H9 (cell line): ENCODE measurements at regions not wholly inside any gene's neighbourhood (a gene's known extent, or its start where the extent isn't known, plus 50 kb on each side); places are given as distances from the start of the nearest gene placed in this dataset.

Source experiments
- DNase-seq: peaks from one replicate; pipeline ENCODE4 v3.0.0-alpha.2; 2017
- H2AFZ ChIP-seq: one replicate; pipeline ENCODE4 v1.6.1; 2013; ENCODE audit warnings: mild to moderate bottlenecking, low read length, control low read depth, moderate library complexity
- H2AK5ac ChIP-seq: 2 replicates; pipeline ENCODE4 v1.6.1; 2013; ENCODE audit warnings: low read length, control low read depth, mixed read lengths; ENCODE audit not compliant: insufficient read length
- H2BK120ac ChIP-seq: one replicate; pipeline ENCODE4 v1.6.1; 2013; ENCODE audit warnings: low read depth, mild to moderate bottlenecking, low read length, control low read depth, inconsistent platforms; ENCODE audit not compliant: poor library complexity, severe bottlenecking
- H2BK12ac ChIP-seq: 2 replicates; pipeline ENCODE4 v1.6.1; 2013; ENCODE audit warnings: low read length, control low read depth, mixed read lengths, low read depth; ENCODE audit not compliant: insufficient read length
- H2BK15ac ChIP-seq: 2 replicates; pipeline ENCODE4 v1.6.1; 2013; ENCODE audit warnings: low read depth, low read length, control low read depth
- H2BK20ac ChIP-seq: one replicate; pipeline ENCODE4 v1.6.1; 2013; ENCODE audit warnings: low read depth, mild to moderate bottlenecking, low read length, control low read depth, inconsistent platforms; ENCODE audit not compliant: poor library complexity, severe bottlenecking
- H2BK5ac ChIP-seq: 2 replicates; pipeline ENCODE4 v1.6.1; 2013; ENCODE audit warnings: low read length, control low read depth, mixed read lengths; ENCODE audit not compliant: insufficient read length
- H3K14ac ChIP-seq: 2 replicates; pipeline ENCODE4 v1.6.1; 2013; ENCODE audit warnings: low read length, control low read depth; ENCODE audit not compliant: insufficient read depth
- H3K18ac ChIP-seq: 2 replicates; pipeline ENCODE4 v1.6.1; 2013; ENCODE audit warnings: low read depth, mild to moderate bottlenecking, mixed read lengths, low read length, control low read depth; ENCODE audit not compliant: insufficient read length
- H3K23ac ChIP-seq: 2 replicates; pipeline ENCODE4 v1.6.1; 2013; ENCODE audit warnings: low read length, control low read depth, mixed read lengths, low read depth; ENCODE audit not compliant: insufficient read length
- H3K23me2 ChIP-seq: 2 replicates; pipeline ENCODE4 v1.6.1; 2013; ENCODE audit warnings: low read depth, mild to moderate bottlenecking, mixed read lengths, low read length, control low read depth; ENCODE audit not compliant: insufficient read length, poor library complexity, severe bottlenecking
- H3K27ac ChIP-seq: 2 replicates; pipeline ENCODE4 v1.5.1; 2013; ENCODE audit warnings: low read length, control low read depth, mixed read lengths, low read depth; ENCODE audit not compliant: insufficient read length
- H3K27me3 ChIP-seq: 2 replicates; pipeline ENCODE4 v1.6.1; 2013; ENCODE audit warnings: low read length, control low read depth, inconsistent platforms; ENCODE audit not compliant: insufficient read depth
- H3K4ac ChIP-seq: 2 replicates; pipeline ENCODE4 v1.6.1; 2013; ENCODE audit warnings: low read depth, mild to moderate bottlenecking, control low read depth, inconsistent platforms, low read length, moderate library complexity
- H3K4me1 ChIP-seq: 2 replicates; pipeline ENCODE4 v1.6.1; 2013; ENCODE audit warnings: low read length, control low read depth, inconsistent platforms; ENCODE audit not compliant: insufficient read depth
- H3K4me2 ChIP-seq: 2 replicates; pipeline ENCODE4 v1.6.1; 2013; ENCODE audit warnings: low read length, control low read depth, mixed read lengths; ENCODE audit not compliant: insufficient read length, insufficient read depth
- H3K56ac ChIP-seq: 2 replicates; pipeline ENCODE4 v1.6.1; 2013; ENCODE audit warnings: low read depth, mild to moderate bottlenecking, mixed read lengths, low read length, control low read depth; ENCODE audit not compliant: insufficient read length
- H3K79me1 ChIP-seq: 2 replicates; pipeline ENCODE4 v1.6.1; 2013; ENCODE audit warnings: low read depth, mild to moderate bottlenecking, moderate library complexity, low read length, control low read depth, inconsistent platforms; ENCODE audit not compliant: insufficient read depth, poor library complexity, severe bottlenecking
- H3K79me2 ChIP-seq: 2 replicates; pipeline ENCODE4 v1.6.1; 2013; ENCODE audit warnings: low read length, control low read depth, inconsistent platforms; ENCODE audit not compliant: insufficient read depth
- H3K9ac ChIP-seq: 2 replicates; pipeline ENCODE4 v1.6.1; 2013; ENCODE audit warnings: low read length, control low read depth, mixed read lengths; ENCODE audit not compliant: insufficient read length; ENCODE audit errors: extremely low read depth
- H3K9me3 ChIP-seq: one replicate; pipeline ENCODE4 v1.6.1; 2013; ENCODE audit warnings: low read depth, low read length, inconsistent platforms; ENCODE audit not compliant: control insufficient read depth
- H3T11ph ChIP-seq: one replicate; pipeline ENCODE4 v1.6.1; 2013; ENCODE audit warnings: mild to moderate bottlenecking, low read length, control low read depth, inconsistent platforms
- H4K20me1 ChIP-seq: one replicate; pipeline ENCODE4 v1.6.1; 2013; ENCODE audit not compliant: control insufficient read depth, insufficient read length, insufficient read depth
- H4K5ac ChIP-seq: 2 replicates; pipeline ENCODE4 v1.6.1; 2013; ENCODE audit warnings: low read depth, mild to moderate bottlenecking, mixed read lengths, low read length, control low read depth; ENCODE audit not compliant: insufficient read length
- H4K8ac ChIP-seq: replicated peaks from 2 replicates; pipeline ENCODE4 v1.6.1; 2013; ENCODE audit warnings: low read length, control low read depth, mixed read lengths, low read depth; ENCODE audit not compliant: insufficient read length
- H4K91ac ChIP-seq: 2 replicates; pipeline ENCODE4 v1.6.1; 2013; ENCODE audit warnings: low read depth, mild to moderate bottlenecking, moderate library complexity, mixed read lengths, low read length, control low read depth; ENCODE audit not compliant: insufficient read length
- H3K27ac Mint-ChIP-seq, 3 experiments: 2 replicates in 2 of 3; 3 replicates in 1 of 3; pipeline ENCODE4 v1.8.0; 2020 to 2021; ENCODE audit warnings: mixed read lengths in 3 of 3, mild to moderate bottlenecking in 1 of 3, moderate library complexity in 1 of 3
- H3K27me3 Mint-ChIP-seq: 2 replicates; pipeline ENCODE4 v1.8.0; 2021; ENCODE audit warnings: low read depth, mild to moderate bottlenecking, moderate library complexity, mixed read lengths
- H3K36me3 Mint-ChIP-seq, 3 experiments: 2 replicates in 2 of 3; 3 replicates in 1 of 3; pipeline ENCODE4 v1.8.0; 2020 to 2021; ENCODE audit warnings: low read depth in 3 of 3, mixed read lengths in 3 of 3; ENCODE audit not compliant: insufficient read depth in 1 of 3
- H3K4me1 Mint-ChIP-seq, 2 experiments: 2 replicates each; pipeline ENCODE4 v1.8.0; 2020; ENCODE audit warnings: mixed read lengths in 2 of 2
- H3K4me3 Mint-ChIP-seq, 2 experiments: 2 replicates in 1 of 2; 3 replicates in 1 of 2; pipeline ENCODE4 v1.8.0; 2020 to 2021; ENCODE audit warnings: mild to moderate bottlenecking in 2 of 2, mixed read lengths in 2 of 2, moderate library complexity in 1 of 2
- H3K9me3 Mint-ChIP-seq, 2 experiments: 2 replicates in 1 of 2; 3 replicates in 1 of 2; pipeline ENCODE4 v1.8.0; 2020; ENCODE audit warnings: mild to moderate bottlenecking in 2 of 2, mixed read lengths in 2 of 2, moderate library complexity in 1 of 2
- WGBS: extraction: QIAGEN DNeasy Blood & Tissue Kit; methylation state at CpG from one replicate; pipeline ENCODE4 v1.1.7; 2013; ENCODE audit warnings: missing lambda C conversion rate, low lambda C conversion rate, mixed read lengths; ENCODE audit not compliant: insufficient read length; ENCODE audit errors: extremely low coverage; 5-methylcytosine and 5-hydroxymethylcytosine counted together
- TF ChIP-seq, protein P1 (sequence below): fragments of 200-600 bp; sonication (generic); conservative IDR thresholded peaks from 3 replicates; pipeline ENCODE4 v1.8.0; 2021; ENCODE audit warnings: antibody characterized with exemption, mild to moderate bottlenecking

DNA sequence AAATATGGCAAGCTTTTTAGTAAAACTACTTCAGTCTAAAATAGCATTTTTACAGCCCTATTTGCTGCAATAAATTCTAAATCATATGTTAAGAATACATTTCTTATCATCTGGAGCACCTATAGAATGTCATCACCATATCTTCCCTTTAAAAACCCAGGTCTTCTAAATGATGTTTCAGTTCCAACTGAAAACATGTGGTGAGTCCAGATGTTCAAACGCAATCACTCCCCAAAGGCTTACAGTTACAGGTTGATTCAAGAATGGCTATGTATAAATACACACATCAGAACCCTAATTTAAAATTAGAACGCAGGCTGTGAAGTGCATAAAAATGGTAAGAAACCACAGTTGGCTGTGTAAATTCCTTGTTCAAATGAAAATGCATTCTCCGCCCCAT is 796.3 kb downstream of the MAT2B start:
- H3K27ac ChIP-seq: no peak overlapping the region
- Mint-ChIP-seq H3K27ac (no peak overlapping the region), H3K4me1 (peaks cover 5 to 6% of the 10 kb centered on the region in 2 experiments), H3K9me3 (no peaks in the 10 kb centered on the region), H3K4me3 (no peak overlapping the region), H3K36me3 (no peaks in the 10 kb centered on the region), H3K27me3 (no peaks in the 10 kb centered on the region)
- no peaks in the 10 kb centered on the region for H3K23me2 ChIP-seq
- no peak overlapping the region for H3K14ac ChIP-seq
- no peak overlapping the region for H4K5ac ChIP-seq
- no peak overlapping the region for H3K4ac ChIP-seq
- no peak overlapping the region for H2BK12ac ChIP-seq
- H2BK15ac ChIP-seq: no peak overlapping the region
- no peaks in the 10 kb centered on the region for H3K79me1 ChIP-seq
- TF ChIP-seq, protein P1, sequence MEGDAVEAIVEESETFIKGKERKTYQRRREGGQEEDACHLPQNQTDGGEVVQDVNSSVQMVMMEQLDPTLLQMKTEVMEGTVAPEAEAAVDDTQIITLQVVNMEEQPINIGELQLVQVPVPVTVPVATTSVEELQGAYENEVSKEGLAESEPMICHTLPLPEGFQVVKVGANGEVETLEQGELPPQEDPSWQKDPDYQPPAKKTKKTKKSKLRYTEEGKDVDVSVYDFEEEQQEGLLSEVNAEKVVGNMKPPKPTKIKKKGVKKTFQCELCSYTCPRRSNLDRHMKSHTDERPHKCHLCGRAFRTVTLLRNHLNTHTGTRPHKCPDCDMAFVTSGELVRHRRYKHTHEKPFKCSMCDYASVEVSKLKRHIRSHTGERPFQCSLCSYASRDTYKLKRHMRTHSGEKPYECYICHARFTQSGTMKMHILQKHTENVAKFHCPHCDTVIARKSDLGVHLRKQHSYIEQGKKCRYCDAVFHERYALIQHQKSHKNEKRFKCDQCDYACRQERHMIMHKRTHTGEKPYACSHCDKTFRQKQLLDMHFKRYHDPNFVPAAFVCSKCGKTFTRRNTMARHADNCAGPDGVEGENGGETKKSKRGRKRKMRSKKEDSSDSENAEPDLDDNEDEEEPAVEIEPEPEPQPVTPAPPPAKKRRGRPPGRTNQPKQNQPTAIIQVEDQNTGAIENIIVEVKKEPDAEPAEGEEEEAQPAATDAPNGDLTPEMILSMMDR: no peak
- H3K9ac ChIP-seq: no peak overlapping the region
- H2BK20ac ChIP-seq: no peak overlapping the region
- H3K23ac ChIP-seq: no peak overlapping the region
- no peak overlapping the region for H3T11ph ChIP-seq
- H3K4me1 ChIP-seq: no peaks in the 10 kb centered on the region
- WGBS: no CpG with 5 or more reads among the region's 3 CpGs
- no peak overlapping the region for H2BK120ac ChIP-seq
- H2AK5ac ChIP-seq: no peak overlapping the region
- H3K56ac ChIP-seq: no peak overlapping the region
- H4K8ac ChIP-seq: no peak overlapping the region
- no peak overlapping the region for H3K18ac ChIP-seq
- H3K27me3 ChIP-seq: no peaks in the 10 kb centered on the region
- no peak overlapping the region for H2AFZ ChIP-seq
- no peak overlapping the region for H4K91ac ChIP-seq
- no peak for DNase-seq
- no peaks in the 10 kb centered on the region for H3K79me2 ChIP-seq
- no peaks in the 10 kb centered on the region for H3K9me3 ChIP-seq
- no peaks in the 10 kb centered on the region for H4K20me1 ChIP-seq
- H2BK5ac ChIP-seq: no peak overlapping the region
- H3K4me2 ChIP-seq: no peak overlapping the region
